Keratinocyte (primary cell): ENCODE measurements at regions not wholly inside any gene's neighbourhood (a gene's known extent, or its start where the extent isn't known, plus 50 kb on each side); places are given as distances from the start of the nearest gene placed in this dataset.

ENCODE experiments used
- DNase-seq: peaks from one replicate; pipeline ENCODE4 v3.0.0-alpha.2; 2011; ENCODE audit warnings: low read depth, missing footprints, low spot score
- FAIRE-seq: peaks from 2 replicates; lab custom pipeline; 2011; peaks lifted over from hg19 to GRCh38; lab: Jason Lieb, UNC
- H2AFZ ChIP-seq: 2 replicates; pipeline ENCODE4 v1.6.0; 2012; ENCODE audit warnings: low read length, control low read depth, inconsistent platforms; ENCODE audit not compliant: control insufficient read depth
- H3K27ac ChIP-seq: 2 replicates; pipeline ENCODE4 v1.5.1; 2011; ENCODE audit warnings: low read length; ENCODE audit not compliant: control insufficient read depth, insufficient read depth
- H3K27me3 ChIP-seq: 3 replicates; pipeline ENCODE4 v1.6.0; 2011; ENCODE audit warnings: low read length; ENCODE audit not compliant: control insufficient read depth, insufficient read depth; ENCODE audit errors: extremely low read depth
- H3K36me3 ChIP-seq, 2 experiments: 2 replicates in 1 of 2; 3 replicates in 1 of 2; pipeline ENCODE4 v1.5.1; 2011; ENCODE audit warnings: low read length in 2 of 2, mild to moderate bottlenecking in 1 of 2; ENCODE audit not compliant: control insufficient read depth in 2 of 2, insufficient read depth in 2 of 2; ENCODE audit errors: extremely low read depth in 1 of 2
- H3K4me1 ChIP-seq: 3 replicates; pipeline ENCODE4 v1.5.1; 2011; ENCODE audit warnings: low read length; ENCODE audit not compliant: control insufficient read depth, insufficient read depth; ENCODE audit errors: extremely low read depth
- H3K4me2 ChIP-seq: 3 replicates; pipeline ENCODE4 v1.6.0; 2011; ENCODE audit warnings: low read depth, low read length; ENCODE audit not compliant: control insufficient read depth, insufficient read depth; ENCODE audit errors: extremely low read depth
- H3K4me3 ChIP-seq, 3 experiments: fragments of 200-600 bp in 1 of 3; sonication (generic) in 1 of 3; 2 replicates in 2 of 3; 3 replicates in 1 of 3; pipeline ENCODE4 v1.5.1; 2011 to 2016; ENCODE audit warnings: low read length in 3 of 3, mild to moderate bottlenecking in 3 of 3, control low read depth in 2 of 3, inconsistent platforms in 1 of 3, low read depth in 1 of 3, mixed read lengths in 1 of 3, mixed run types in 1 of 3, moderate library complexity in 1 of 3; ENCODE audit not compliant: control insufficient read depth in 2 of 3, insufficient read depth in 2 of 3; ENCODE audit errors: extremely low read depth in 1 of 3
- H3K79me2 ChIP-seq: 2 replicates; pipeline ENCODE4 v1.6.0; 2012; ENCODE audit warnings: low read length; ENCODE audit not compliant: control insufficient read depth, insufficient read depth
- H3K9ac ChIP-seq: 3 replicates; pipeline ENCODE4 v1.6.0; 2011; ENCODE audit warnings: low read length; ENCODE audit not compliant: control insufficient read depth, insufficient read depth; ENCODE audit errors: extremely low read depth
- H3K9me1 ChIP-seq: 3 replicates; pipeline ENCODE4 v1.6.0; 2011; ENCODE audit warnings: low read length; ENCODE audit not compliant: control insufficient read depth, insufficient read depth; ENCODE audit errors: extremely low read depth
- H3K9me3 ChIP-seq: 2 replicates; pipeline ENCODE4 v1.5.1; 2012; ENCODE audit warnings: low read depth, low read length; ENCODE audit not compliant: control insufficient read depth
- H4K20me1 ChIP-seq: 3 replicates; pipeline ENCODE4 v1.6.0; 2011; ENCODE audit warnings: low read length; ENCODE audit not compliant: control insufficient read depth, insufficient read depth; ENCODE audit errors: extremely low read depth
- CTCF ChIP-seq, 3 experiments: IDR thresholded peaks in 1 of 3; conservative IDR thresholded peaks in 1 of 3; optimal IDR thresholded peaks in 1 of 3; 2 replicates in 2 of 3; 3 replicates in 1 of 3; pipeline versions ENCODE3 to v1.5.1; 2011; ENCODE audit warnings: low read length in 3 of 3, mild to moderate bottlenecking in 3 of 3, moderate library complexity in 2 of 3, control low read depth in 1 of 3, inconsistent platforms in 1 of 3; ENCODE audit not compliant: insufficient read depth in 2 of 3; ENCODE audit errors: extremely low read depth in 1 of 3
- EZH2 ChIP-seq: IDR thresholded peaks from one replicate; pipeline ENCODE4 v1.6.1; 2012; ENCODE audit warnings: inconsistent platforms, mild to moderate bottlenecking, low read length, moderate library complexity
- dilution Hi-C: fragments of 300-500 bp; cut with MboI; formaldehyde crosslinking; loops from one replicate; pipeline ENCODE4 v1.7.0; 2020; ENCODE audit warnings: low sequenced_read_pairs; ENCODE audit not compliant: extremely low pct_ligation_motif_present

- Histone ChIP-seq H3K4me1 (peaks cover 52% of the 10 kb centered on the region), H3K4me3 (peak overlapping the region in 1 of 3 experiments; percentile 14), H3K27ac (peak overlapping the region; percentile 65), H3K9me3 (no peaks in the 10 kb centered on the region), H3K27me3 (no peaks in the 10 kb centered on the region), H2AFZ (peak overlapping the region; percentile 85), H3K79me2 (no peaks in the 10 kb centered on the region), H3K9ac (peak overlapping the region; percentile 8), H4K20me1 (no peaks in the 10 kb centered on the region), H3K36me3 (no peaks in the 10 kb centered on the region), H3K4me2 (peak overlapping the region; percentile 68), H3K9me1 (no peaks in the 10 kb centered on the region)
- TF ChIP-seq EZH2, result no peak
- no peak for TF ChIP-seq CTCF (optimal IDR thresholded peaks at IDR 0.05 in 1 of 3, IDR thresholded peaks at IDR 0.05 in 1 of 3, conservative IDR thresholded peaks at IDR 0.05 in 1 of 3; ENCODE audit: extremely low read depth in 1 of 3, insufficient read depth in 2 of 3, low read length in 3 of 3)
- dilution Hi-C loops, result no loop called here
- FAIRE-seq (no peak), DNase-seq (no peak)
Measured at GRCh38 chr20:22825546-22825945, 209.6 kb upstream of the SSTR4 start.

- Histone ChIP-seq H3K4me1 (peaks cover 46% of the 10 kb centered on the region), H3K9me3 (no peaks in the 10 kb centered on the region), H3K4me3 (peak overlapping the region in 1 of 3 experiments; percentile 43), H3K9ac (no peak overlapping the region), H2AFZ (no peak overlapping the region), H3K79me2 (no peaks in the 10 kb centered on the region), H3K9me1 (no peaks in the 10 kb centered on the region), H3K27ac (peak overlapping the region; percentile 2), H3K4me2 (peak overlapping the region; percentile 62), H4K20me1 (no peaks in the 10 kb centered on the region), H3K27me3 (no peaks in the 10 kb centered on the region), H3K36me3 (no peaks in the 10 kb centered on the region)
- TF ChIP-seq CTCF (optimal IDR thresholded peaks at IDR 0.05 in 1 of 3, IDR thresholded peaks at IDR 0.05 in 1 of 3, conservative IDR thresholded peaks at IDR 0.05 in 1 of 3; ENCODE audit: extremely low read depth in 1 of 3, insufficient read depth in 2 of 3, low read length in 3 of 3) (no peak), EZH2 (no peak)
- dilution Hi-C loops, result no loop called here
- FAIRE-seq (peak; percentile 75), DNase-seq (no peak)
Measured at GRCh38 chr20:22826306-22827230, 208.5 kb upstream of the SSTR4 start.
